ENCODE measurements at regions not wholly inside any gene's neighbourhood (a gene's known extent, or its start where the extent isn't known, plus 50 kb on each side); places are given as distances from the start of the nearest gene placed in this dataset.

DNA sequence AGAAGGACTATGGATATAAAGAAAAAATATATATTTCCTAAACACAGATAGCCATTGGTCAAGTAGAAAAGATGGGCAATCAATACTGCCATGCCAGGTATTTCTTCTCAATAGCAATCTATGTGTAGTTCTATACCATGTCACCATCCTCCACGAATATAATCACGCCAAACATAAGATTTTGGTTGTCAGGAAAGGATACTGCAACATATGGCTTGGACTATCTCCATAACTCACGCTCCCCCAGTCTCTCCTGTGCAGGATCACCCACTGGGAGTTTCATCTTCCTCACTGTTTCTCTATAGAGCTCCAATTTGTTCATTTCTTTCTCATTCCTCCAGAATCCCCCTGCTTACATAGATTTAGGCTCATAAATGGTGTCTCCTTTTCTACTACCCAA lies 462.9 kb upstream of the KCNMB2 start:
- TF ChIP-seq, protein P1, sequence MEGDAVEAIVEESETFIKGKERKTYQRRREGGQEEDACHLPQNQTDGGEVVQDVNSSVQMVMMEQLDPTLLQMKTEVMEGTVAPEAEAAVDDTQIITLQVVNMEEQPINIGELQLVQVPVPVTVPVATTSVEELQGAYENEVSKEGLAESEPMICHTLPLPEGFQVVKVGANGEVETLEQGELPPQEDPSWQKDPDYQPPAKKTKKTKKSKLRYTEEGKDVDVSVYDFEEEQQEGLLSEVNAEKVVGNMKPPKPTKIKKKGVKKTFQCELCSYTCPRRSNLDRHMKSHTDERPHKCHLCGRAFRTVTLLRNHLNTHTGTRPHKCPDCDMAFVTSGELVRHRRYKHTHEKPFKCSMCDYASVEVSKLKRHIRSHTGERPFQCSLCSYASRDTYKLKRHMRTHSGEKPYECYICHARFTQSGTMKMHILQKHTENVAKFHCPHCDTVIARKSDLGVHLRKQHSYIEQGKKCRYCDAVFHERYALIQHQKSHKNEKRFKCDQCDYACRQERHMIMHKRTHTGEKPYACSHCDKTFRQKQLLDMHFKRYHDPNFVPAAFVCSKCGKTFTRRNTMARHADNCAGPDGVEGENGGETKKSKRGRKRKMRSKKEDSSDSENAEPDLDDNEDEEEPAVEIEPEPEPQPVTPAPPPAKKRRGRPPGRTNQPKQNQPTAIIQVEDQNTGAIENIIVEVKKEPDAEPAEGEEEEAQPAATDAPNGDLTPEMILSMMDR (IDR thresholded peaks at IDR 0.05), result no peak
- no peak for TF ChIP-seq POLR2A (IDR thresholded peaks at IDR 0.05)
